HCT116 (cell line): ENCODE measurements at regions not wholly inside any gene's neighbourhood (a gene's known extent, or its start where the extent isn't known, plus 50 kb on each side); places are given as distances from the start of the nearest gene placed in this dataset.

Source experiments
- ATF3 ChIP-seq: IDR thresholded peaks from 2 replicates; pipeline ENCODE4 v1.6.1; 2012
- CEBPB ChIP-seq: IDR thresholded peaks from 2 replicates; pipeline ENCODE4 v1.6.1; 2012; ENCODE audit warnings: low read depth
- CTCF ChIP-seq, 3 experiments: fragments of 200-600 bp in 1 of 3; sonication (generic) in 1 of 3; IDR thresholded peaks in 2 of 3; conservative IDR thresholded peaks in 1 of 3; 2 replicates each; pipeline ENCODE4 v1.5.1; 2012 to 2017; ENCODE audit warnings: low read depth in 2 of 3, low read length in 2 of 3, antibody characterized with exemption in 1 of 3, borderline replicate concordance in 1 of 3, control low read depth in 1 of 3, mild to moderate bottlenecking in 1 of 3, mixed read lengths in 1 of 3, mixed run types in 1 of 3, moderate library complexity in 1 of 3; ENCODE audit not compliant: insufficient read depth in 1 of 3
- EZH2 ChIP-seq: fragments of 200-600 bp; sonication (generic); IDR thresholded peaks from 2 replicates; pipeline ENCODE4 v1.6.1; 2017; ENCODE audit warnings: antibody characterized with exemption, mixed run types
- EZH2phosphoT487 ChIP-seq: fragments of 200-600 bp; IDR thresholded peaks from 2 replicates; pipeline ENCODE4 v1.6.1; 2018; ENCODE audit warnings: antibody characterized with exemption, borderline replicate concordance
- POLR2A ChIP-seq: IDR thresholded peaks from 2 replicates; pipeline ENCODE4 v1.7.0; 2011; ENCODE audit warnings: borderline replicate concordance; ENCODE audit not compliant: insufficient read depth, insufficient read length; ENCODE audit errors: extremely low read depth
- POLR2AphosphoS5 ChIP-seq: IDR thresholded peaks from 2 replicates; pipeline ENCODE4 v1.6.1; 2011; ENCODE audit warnings: mild to moderate bottlenecking, low read depth, low read length, moderate library complexity
- RAD21 ChIP-seq: IDR thresholded peaks from 2 replicates; pipeline ENCODE4 v1.6.1; 2012; ENCODE audit warnings: low read depth, mild to moderate bottlenecking
- REST ChIP-seq: IDR thresholded peaks from 2 replicates; pipeline ENCODE4 v1.6.1; 2012; ENCODE audit warnings: low read depth
- SIN3A ChIP-seq: IDR thresholded peaks from 2 replicates; pipeline ENCODE4 v1.6.1; 2012; ENCODE audit warnings: low read depth
- YY1 ChIP-seq: IDR thresholded peaks from 2 replicates; pipeline ENCODE4 v1.6.1; 2011; ENCODE audit warnings: low read length, low read depth, moderate library complexity, mild to moderate bottlenecking; ENCODE audit not compliant: insufficient replicate concordance; ENCODE audit errors: extremely low read depth

GRCh38 chr5:87190041-87190440, 77.6 kb upstream of the RASA1 start:
- TF ChIP-seq EZH2 (no peak), CTCF (IDR thresholded peaks at IDR 0.05 in 2 of 3, conservative IDR thresholded peaks at IDR 0.05 in 1 of 3; ENCODE audit: borderline replicate concordance in 1 of 3, insufficient read depth in 1 of 3, low read depth in 2 of 3, low read length in 2 of 3) (no peak), CEBPB (no peak), EZH2phosphoT487 (no peak), SIN3A (no peak), RAD21 (no peak), YY1 (no peak), POLR2A (no peak), ATF3 (no peak), REST (no peak), POLR2AphosphoS5 (no peak)
